ENCODE measurements at regions not wholly inside any gene's neighbourhood (a gene's known extent, or its start where the extent isn't known, plus 50 kb on each side); places are given as distances from the start of the nearest gene placed in this dataset.
A peak's percentile ranks its signal among the peaks of the same experiment; 100 is the strongest.

DNA sequence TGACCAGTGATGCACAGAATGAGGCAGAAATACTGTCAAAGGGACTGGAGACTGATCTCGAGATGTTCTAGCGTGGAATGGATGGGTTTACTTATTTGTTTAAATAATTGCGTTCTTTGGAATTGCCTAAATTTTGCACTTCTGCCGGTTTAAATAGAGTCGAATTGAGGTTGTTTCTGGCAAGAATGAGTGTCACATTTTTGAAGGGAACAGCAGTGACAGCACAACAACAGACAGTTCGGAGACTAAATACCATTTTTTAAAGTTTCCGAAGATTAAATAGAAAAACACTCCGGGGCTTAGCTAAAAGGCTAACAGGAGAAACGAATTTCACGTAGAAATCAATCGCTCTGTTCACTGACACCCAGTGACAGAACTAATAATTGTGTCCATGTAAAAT, 969.2 kb upstream of the RBFOX1 start:
- H3K36me3 Mint-ChIP-seq = no peaks in the 10 kb centered on the region
- no peak for DNase-seq (ENCODE audit: extremely low spot score, unreplicated experiment)
- TF ChIP-seq, protein P1, sequence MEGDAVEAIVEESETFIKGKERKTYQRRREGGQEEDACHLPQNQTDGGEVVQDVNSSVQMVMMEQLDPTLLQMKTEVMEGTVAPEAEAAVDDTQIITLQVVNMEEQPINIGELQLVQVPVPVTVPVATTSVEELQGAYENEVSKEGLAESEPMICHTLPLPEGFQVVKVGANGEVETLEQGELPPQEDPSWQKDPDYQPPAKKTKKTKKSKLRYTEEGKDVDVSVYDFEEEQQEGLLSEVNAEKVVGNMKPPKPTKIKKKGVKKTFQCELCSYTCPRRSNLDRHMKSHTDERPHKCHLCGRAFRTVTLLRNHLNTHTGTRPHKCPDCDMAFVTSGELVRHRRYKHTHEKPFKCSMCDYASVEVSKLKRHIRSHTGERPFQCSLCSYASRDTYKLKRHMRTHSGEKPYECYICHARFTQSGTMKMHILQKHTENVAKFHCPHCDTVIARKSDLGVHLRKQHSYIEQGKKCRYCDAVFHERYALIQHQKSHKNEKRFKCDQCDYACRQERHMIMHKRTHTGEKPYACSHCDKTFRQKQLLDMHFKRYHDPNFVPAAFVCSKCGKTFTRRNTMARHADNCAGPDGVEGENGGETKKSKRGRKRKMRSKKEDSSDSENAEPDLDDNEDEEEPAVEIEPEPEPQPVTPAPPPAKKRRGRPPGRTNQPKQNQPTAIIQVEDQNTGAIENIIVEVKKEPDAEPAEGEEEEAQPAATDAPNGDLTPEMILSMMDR (conservative IDR thresholded peaks at IDR 0.05) = no peak
- H3K4me3 Mint-ChIP-seq = no peak overlapping the region
- H3K27ac Mint-ChIP-seq = no peak overlapping the region
- peaks cover 1% of the 10 kb centered on the region for H3K9me3 Mint-ChIP-seq
- H3K4me1 Mint-ChIP-seq (ENCODE audit: unreplicated experiment) = no peaks in the 10 kb centered on the region
- H3K27me3 Mint-ChIP-seq = no peaks in the 10 kb centered on the region

DNA sequence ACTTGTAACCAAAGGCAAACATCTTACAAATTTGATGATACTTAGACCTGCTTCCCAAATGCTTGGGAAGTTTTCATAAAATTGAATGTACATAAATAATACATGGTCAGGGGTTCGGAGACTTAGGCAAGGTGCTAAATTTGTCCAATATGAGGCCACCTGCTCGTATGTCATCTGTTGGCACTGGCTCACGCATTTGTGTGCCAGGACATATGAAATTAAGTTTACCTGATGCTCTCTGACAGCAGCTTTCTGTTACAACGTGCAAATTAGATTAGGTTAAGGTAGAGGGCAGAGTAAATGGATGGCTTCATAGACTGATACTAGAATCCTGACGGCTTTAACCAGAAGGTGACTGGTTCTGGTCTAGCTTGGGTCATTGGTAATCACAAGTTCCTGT, 970.3 kb upstream of the RBFOX1 start:
- no peak overlapping the region for H3K27ac Mint-ChIP-seq
- no peaks in the 10 kb centered on the region for H3K4me1 Mint-ChIP-seq (ENCODE audit: unreplicated experiment)
- TF ChIP-seq, protein P1 (conservative IDR thresholded peaks at IDR 0.05) = no peak
- no peaks in the 10 kb centered on the region for H3K9me3 Mint-ChIP-seq
- H3K27me3 Mint-ChIP-seq = peaks cover 3% of the 10 kb centered on the region
- no peak for DNase-seq (ENCODE audit: extremely low spot score, unreplicated experiment)
- no peaks in the 10 kb centered on the region for H3K36me3 Mint-ChIP-seq
- no peak overlapping the region for H3K4me3 Mint-ChIP-seq

DNA sequence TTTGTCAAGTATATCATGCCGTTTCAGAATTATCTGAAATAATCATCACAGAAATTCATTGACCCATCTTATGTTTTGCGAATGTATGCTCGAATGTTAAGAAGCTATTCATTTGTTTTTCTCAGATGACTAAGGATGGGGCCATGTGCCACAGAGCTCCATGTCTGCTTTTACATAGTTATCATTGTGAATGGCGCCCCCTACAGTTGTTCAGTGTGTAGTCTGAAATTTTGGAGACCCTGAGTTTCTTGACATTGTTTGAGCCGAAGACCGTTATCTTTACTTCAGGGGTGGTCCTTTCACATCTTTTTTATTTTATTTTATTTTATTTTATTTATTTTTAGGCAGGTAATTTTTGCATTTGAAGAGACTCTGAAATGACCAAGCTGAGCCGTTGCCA, 972.0 kb upstream of the RBFOX1 start:
- H3K36me3 Mint-ChIP-seq = no peaks in the 10 kb centered on the region
- DNase-seq (ENCODE audit: extremely low spot score, unreplicated experiment) = no peak
- H3K4me1 Mint-ChIP-seq (ENCODE audit: unreplicated experiment) = peaks cover 4% of the 10 kb centered on the region
- H3K4me3 Mint-ChIP-seq = no peak overlapping the region
- TF ChIP-seq, protein P1 (conservative IDR thresholded peaks at IDR 0.05) = peak; percentile 57
- H3K9me3 Mint-ChIP-seq = no peaks in the 10 kb centered on the region
- H3K27ac Mint-ChIP-seq = no peak overlapping the region
- H3K27me3 Mint-ChIP-seq = peaks cover 18% of the 10 kb centered on the region

DNA sequence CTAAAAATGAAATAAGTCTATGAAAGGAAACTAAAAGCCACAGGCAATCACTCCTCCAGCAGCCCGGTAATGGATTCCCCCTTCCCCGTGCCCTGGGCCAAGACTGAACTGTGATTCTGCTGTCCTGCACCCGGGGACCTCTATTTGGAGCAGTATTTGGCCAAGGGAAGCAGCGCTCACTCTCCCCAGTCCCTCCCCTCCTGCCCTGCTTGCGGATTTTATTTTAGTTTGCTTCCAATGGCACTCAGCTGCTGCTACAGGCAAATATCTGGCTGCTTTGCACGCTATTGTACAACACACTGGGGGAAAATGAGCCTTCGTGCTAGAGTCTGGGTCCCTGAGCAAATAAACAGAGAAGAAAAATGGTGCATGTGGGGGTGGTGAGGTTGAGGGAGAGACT, 975.7 kb upstream of the RBFOX1 start:
- Mint-ChIP-seq H3K36me3 (no peaks in the 10 kb centered on the region), H3K27me3 (peaks cover 18% of the 10 kb centered on the region), H3K4me1 (ENCODE audit: unreplicated experiment) (peaks cover 4% of the 10 kb centered on the region), H3K27ac (peak overlapping the region; percentile 11), H3K9me3 (no peaks in the 10 kb centered on the region), H3K4me3 (no peak overlapping the region)
- TF ChIP-seq, protein P1 (conservative IDR thresholded peaks at IDR 0.05) = no peak
- no peak for DNase-seq (ENCODE audit: extremely low spot score, unreplicated experiment)

DNA sequence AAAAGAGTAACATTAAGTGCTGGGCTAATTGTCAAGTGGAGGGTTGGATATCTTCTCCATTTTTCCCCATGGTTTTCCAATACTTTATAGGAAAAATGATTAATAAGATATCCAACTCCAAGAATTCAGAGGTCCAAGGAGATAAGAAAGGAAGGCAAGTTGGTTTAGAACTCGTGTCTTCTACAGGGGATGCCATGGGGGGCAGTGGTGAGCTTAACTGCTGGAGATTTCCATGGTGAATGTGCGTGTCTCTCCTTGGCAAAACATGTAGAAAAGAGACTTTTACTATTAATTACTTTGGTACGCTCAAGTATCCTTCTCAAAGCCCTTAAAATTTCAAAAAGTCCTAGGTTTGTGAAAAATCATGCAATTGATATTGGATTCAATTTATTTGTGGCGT, 982.9 kb upstream of the RBFOX1 start:
- H3K9me3 Mint-ChIP-seq = no peaks in the 10 kb centered on the region
- H3K27ac Mint-ChIP-seq = no peak overlapping the region

More for the DNA sequence above, 982.9 kb upstream of the RBFOX1 start:
- Mint-ChIP-seq H3K27me3 (no peaks in the 10 kb centered on the region), H3K36me3 (no peaks in the 10 kb centered on the region), H3K4me3 (no peak overlapping the region), H3K4me1 (ENCODE audit: unreplicated experiment) (no peaks in the 10 kb centered on the region)
- DNase-seq (ENCODE audit: extremely low spot score, unreplicated experiment) = no peak
- TF ChIP-seq, protein P1 (conservative IDR thresholded peaks at IDR 0.05) = no peak
